22Rv1 (cell line): ENCODE measurements at regions not wholly inside any gene's neighbourhood (a gene's known extent, or its start where the extent isn't known, plus 50 kb on each side); places are given as distances from the start of the nearest gene placed in this dataset.

Experiments used
- CTCF ChIP-seq: fragments of 450-650 bp; IDR thresholded peaks from 2 replicates; pipeline ENCODE4 v1.5.1; 2017; ENCODE audit warnings: mild to moderate bottlenecking
- ZFX ChIP-seq: fragments of 450-650 bp; IDR thresholded peaks from 2 replicates; pipeline ENCODE4 v1.6.1; 2017; ENCODE audit warnings: antibody characterized with exemption, borderline replicate concordance

GRCh38 chr15:38972831-38973230 is 408.2 kb upstream of the RASGRP1 start:
- TF ChIP-seq CTCF = no peak
- no peak for TF ChIP-seq ZFX
